ENCODE measurements at regions not wholly inside any gene's neighbourhood (a gene's known extent, or its start where the extent isn't known, plus 50 kb on each side); places are given as distances from the start of the nearest gene placed in this dataset.

GRCh38 chr5:28281351-28281750 lies 1243.0 kb upstream of the CDH9 start:
- no peak for TF ChIP-seq CTCF (IDR thresholded peaks at IDR 0.05; ENCODE audit: borderline replicate concordance)

GRCh38 chr5:28275931-28276330 lies 1237.5 kb upstream of the CDH9 start:
- Histone ChIP-seq H3K4me3 (no peak overlapping the region), H3K9me3 (replicated peaks) (peaks cover 14% of the 10 kb centered on the region), H3K36me3 (no peaks in the 10 kb centered on the region), H3K4me1 (no peaks in the 10 kb centered on the region), H3K27me3 (ENCODE audit: low read depth) (no peaks in the 10 kb centered on the region), H3K27ac (replicated peaks) (no peak overlapping the region)
- intact Hi-C loops (cut with micrococcal nuclease), result no loop called here
- no peak for DNase-seq
- no peak for TF ChIP-seq CTCF (IDR thresholded peaks at IDR 0.05; ENCODE audit: borderline replicate concordance)

More at GRCh38 chr5:28281351-28281750, 1243.0 kb upstream of the CDH9 start:
- Histone ChIP-seq H3K9me3 (replicated peaks) (peaks cover 3% of the 10 kb centered on the region), H3K4me3 (no peak overlapping the region), H3K36me3 (no peaks in the 10 kb centered on the region), H3K27ac (replicated peaks) (no peak overlapping the region), H3K27me3 (ENCODE audit: low read depth) (no peaks in the 10 kb centered on the region), H3K4me1 (no peaks in the 10 kb centered on the region)
- no peak for DNase-seq
- intact Hi-C loops (cut with micrococcal nuclease), result no loop called here

GRCh38 chr5:28269978-28270377 lies 1231.6 kb upstream of the CDH9 start:
- Histone ChIP-seq H3K4me3 (no peak overlapping the region), H3K36me3 (no peaks in the 10 kb centered on the region), H3K9me3 (replicated peaks) (peaks cover 40% of the 10 kb centered on the region), H3K27ac (replicated peaks) (no peak overlapping the region), H3K27me3 (ENCODE audit: low read depth) (no peaks in the 10 kb centered on the region), H3K4me1 (no peaks in the 10 kb centered on the region)
- no peak for DNase-seq
- no peak for TF ChIP-seq CTCF (IDR thresholded peaks at IDR 0.05; ENCODE audit: borderline replicate concordance)
- intact Hi-C loops (cut with micrococcal nuclease), result no loop called here

- H3K27me3 ChIP-seq (ENCODE audit: low read depth), result no peaks in the 10 kb centered on the region
- H3K9me3 ChIP-seq (replicated peaks), result peaks cover 26% of the 10 kb centered on the region
- no peak overlapping the region for H3K27ac ChIP-seq (replicated peaks)
- no peak for TF ChIP-seq CTCF (IDR thresholded peaks at IDR 0.05; ENCODE audit: borderline replicate concordance)
- H3K4me3 ChIP-seq, result no peak overlapping the region
- intact Hi-C loops (cut with micrococcal nuclease), result no loop called here
- DNase-seq, result no peak
- no peaks in the 10 kb centered on the region for H3K36me3 ChIP-seq
- no peaks in the 10 kb centered on the region for H3K4me1 ChIP-seq
Measured at GRCh38 chr5:28265877-28266276, 1227.5 kb upstream of the CDH9 start.

- DNase-seq, result no peak
- H3K4me1 ChIP-seq, result no peaks in the 10 kb centered on the region
- peaks cover 28% of the 10 kb centered on the region for H3K9me3 ChIP-seq (replicated peaks)
- TF ChIP-seq CTCF (IDR thresholded peaks at IDR 0.05; ENCODE audit: borderline replicate concordance), result no peak
- no peak overlapping the region for H3K4me3 ChIP-seq
- no peaks in the 10 kb centered on the region for H3K36me3 ChIP-seq
- H3K27me3 ChIP-seq (ENCODE audit: low read depth), result no peaks in the 10 kb centered on the region
- intact Hi-C loops (cut with micrococcal nuclease), result no loop called here
- H3K27ac ChIP-seq (replicated peaks), result no peak overlapping the region
Measured at GRCh38 chr5:28254846-28255245, 1216.5 kb upstream of the CDH9 start.

GRCh38 chr5:28253431-28253830 lies 1215.0 kb upstream of the CDH9 start:
- H3K27ac ChIP-seq (replicated peaks), result no peak overlapping the region

More at GRCh38 chr5:28253431-28253830, 1215.0 kb upstream of the CDH9 start:
- H3K4me3 ChIP-seq, result no peak overlapping the region
- no peaks in the 10 kb centered on the region for H3K4me1 ChIP-seq
- no peaks in the 10 kb centered on the region for H3K27me3 ChIP-seq (ENCODE audit: low read depth)
- TF ChIP-seq CTCF (IDR thresholded peaks at IDR 0.05; ENCODE audit: borderline replicate concordance), result no peak
- intact Hi-C loops (cut with micrococcal nuclease), result no loop called here
- H3K9me3 ChIP-seq (replicated peaks), result peaks cover 42% of the 10 kb centered on the region
- DNase-seq, result no peak
- H3K36me3 ChIP-seq, result no peaks in the 10 kb centered on the region

All from left ventricle myocardium inferior (tissue), 1 donor.